Colonic mucosa (tissue), 4 donors: ENCODE measurements at regions not wholly inside any gene's neighbourhood (a gene's known extent, or its start where the extent isn't known, plus 50 kb on each side); places are given as distances from the start of the nearest gene placed in this dataset.

Source experiments
- DNase-seq: peaks from one replicate; pipeline ENCODE4 v3.0.0-alpha.2; 2020
- H3K27ac ChIP-seq: fragments of 200-600 bp; one replicate; pipeline ENCODE4 v1.8.0; 2021
- H3K27me3 ChIP-seq: fragments of 200-600 bp; one replicate; pipeline ENCODE4 v1.8.0; 2021
- H3K36me3 ChIP-seq: fragments of 200-600 bp; one replicate; pipeline ENCODE4 v1.8.0; 2021
- H3K4me1 ChIP-seq: fragments of 200-600 bp; one replicate; pipeline ENCODE4 v1.8.0; 2021; ENCODE audit warnings: mild to moderate bottlenecking
- H3K4me3 ChIP-seq: fragments of 200-600 bp; one replicate; pipeline ENCODE4 v1.8.0; 2021
- H3K9ac ChIP-seq, 2 donors: one replicate each; pipeline ENCODE4 v1.7.0; 2013; ENCODE audit warnings: control low read depth in 2 of 2, low read depth in 2 of 2, low read length in 2 of 2
- H3K9me3 ChIP-seq: fragments of 200-600 bp; one replicate; pipeline ENCODE4 v1.8.0; 2021
- intact Hi-C: fragments of 100-400 bp; cut with DNase I; formaldehyde crosslinking; loops from one replicate; pipeline ENCODE4 v1.14.1; 2022
- TF ChIP-seq, protein P1 (sequence below): fragments of 200-600 bp; IDR thresholded peaks from one replicate; pipeline ENCODE4 v1.8.0; 2022; ENCODE audit warnings: antibody characterized with exemption, mild to moderate bottlenecking
- donor health status: healthy.
- donor health status: DM: no; HTN: no; CAD: no.
- donor health status: DM: no; HTN: no; CAD: no.

DNA sequence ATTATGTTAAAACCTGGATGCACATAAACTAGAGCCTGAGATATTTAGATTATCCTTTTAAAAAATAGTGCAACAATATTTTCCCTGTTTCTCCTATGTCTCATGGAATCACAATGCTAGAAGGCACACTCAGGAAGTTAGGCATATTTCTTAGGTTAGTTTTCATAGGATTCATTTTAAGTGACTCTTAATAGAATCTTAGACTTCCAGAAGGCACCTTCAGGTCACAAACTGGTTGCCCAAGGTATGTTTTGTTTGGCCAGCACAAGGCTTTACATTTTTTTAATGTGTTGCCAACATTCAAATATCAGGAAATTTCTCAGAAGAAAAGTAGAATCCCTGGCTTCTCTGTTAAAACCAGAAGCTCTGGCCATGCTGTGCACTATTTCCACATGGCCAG, 129.3 kb downstream of the LNPK start:
- TF ChIP-seq, protein P1, sequence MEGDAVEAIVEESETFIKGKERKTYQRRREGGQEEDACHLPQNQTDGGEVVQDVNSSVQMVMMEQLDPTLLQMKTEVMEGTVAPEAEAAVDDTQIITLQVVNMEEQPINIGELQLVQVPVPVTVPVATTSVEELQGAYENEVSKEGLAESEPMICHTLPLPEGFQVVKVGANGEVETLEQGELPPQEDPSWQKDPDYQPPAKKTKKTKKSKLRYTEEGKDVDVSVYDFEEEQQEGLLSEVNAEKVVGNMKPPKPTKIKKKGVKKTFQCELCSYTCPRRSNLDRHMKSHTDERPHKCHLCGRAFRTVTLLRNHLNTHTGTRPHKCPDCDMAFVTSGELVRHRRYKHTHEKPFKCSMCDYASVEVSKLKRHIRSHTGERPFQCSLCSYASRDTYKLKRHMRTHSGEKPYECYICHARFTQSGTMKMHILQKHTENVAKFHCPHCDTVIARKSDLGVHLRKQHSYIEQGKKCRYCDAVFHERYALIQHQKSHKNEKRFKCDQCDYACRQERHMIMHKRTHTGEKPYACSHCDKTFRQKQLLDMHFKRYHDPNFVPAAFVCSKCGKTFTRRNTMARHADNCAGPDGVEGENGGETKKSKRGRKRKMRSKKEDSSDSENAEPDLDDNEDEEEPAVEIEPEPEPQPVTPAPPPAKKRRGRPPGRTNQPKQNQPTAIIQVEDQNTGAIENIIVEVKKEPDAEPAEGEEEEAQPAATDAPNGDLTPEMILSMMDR, result no peak
- H3K9ac ChIP-seq, result no peak overlapping the region
- H3K4me1 ChIP-seq, result no peaks in the 10 kb centered on the region
- no peak for DNase-seq
- no peaks in the 10 kb centered on the region for H3K36me3 ChIP-seq
- H3K4me3 ChIP-seq, result no peak overlapping the region
- no peak overlapping the region for H3K27ac ChIP-seq
- intact Hi-C loops, result no loop called here
- no peaks in the 10 kb centered on the region for H3K27me3 ChIP-seq
- no peaks in the 10 kb centered on the region for H3K9me3 ChIP-seq

DNA sequence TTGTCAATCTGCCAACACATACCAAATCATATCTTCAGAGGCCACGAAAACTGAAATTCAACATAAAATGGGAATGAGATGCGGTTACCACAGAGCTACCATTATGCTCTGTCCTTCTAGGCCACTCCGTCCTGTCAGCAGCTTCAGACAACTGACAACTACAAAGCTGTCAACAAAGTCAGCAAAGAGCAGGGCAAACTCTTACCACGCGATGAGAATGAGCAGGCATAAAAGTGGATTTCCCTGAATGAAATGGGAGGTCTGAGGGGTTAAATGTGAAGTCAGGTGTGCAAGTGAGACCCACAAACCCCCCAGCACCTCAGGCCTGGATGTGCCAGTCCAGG, 130.1 kb downstream of the LNPK start:
- no peak for DNase-seq
- no peaks in the 10 kb centered on the region for H3K27me3 ChIP-seq
- TF ChIP-seq, protein P1, result no peak
- H3K4me1 ChIP-seq, result no peaks in the 10 kb centered on the region
- no peaks in the 10 kb centered on the region for H3K36me3 ChIP-seq
- H3K9ac ChIP-seq, result no peak overlapping the region
- H3K9me3 ChIP-seq, result no peaks in the 10 kb centered on the region
- intact Hi-C loops, result no loop called here
- H3K4me3 ChIP-seq, result no peak overlapping the region
- H3K27ac ChIP-seq, result no peak overlapping the region

DNA sequence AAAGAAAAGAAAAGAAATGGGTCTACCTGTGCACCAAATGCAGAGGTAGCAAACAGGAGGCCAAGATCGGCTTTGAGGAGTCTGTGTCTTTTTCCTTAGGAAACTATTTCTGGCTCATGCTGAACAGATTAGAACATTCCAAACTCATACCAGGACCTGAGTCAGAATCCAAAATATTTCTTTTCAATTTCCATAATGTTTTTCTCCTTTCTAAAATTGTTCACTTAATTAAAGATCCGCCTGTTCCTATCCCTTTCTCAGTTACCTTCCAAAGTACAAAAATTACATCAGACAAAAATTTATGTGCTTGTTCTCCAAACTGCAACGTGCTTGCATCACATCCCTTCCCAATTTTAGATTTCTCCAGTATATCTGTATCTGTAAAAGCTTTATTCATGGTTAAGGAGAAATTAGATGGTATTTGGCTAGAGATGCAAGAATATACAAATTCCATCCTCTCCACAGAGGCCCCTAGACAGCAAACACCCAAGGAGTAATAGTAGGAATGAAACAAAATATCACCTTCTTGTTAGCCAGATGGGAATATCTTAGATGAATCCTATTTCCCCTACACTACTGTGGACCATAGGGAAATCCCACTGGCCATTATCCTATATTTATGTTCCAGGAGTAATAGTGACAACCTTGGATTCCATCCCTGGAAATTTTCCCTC, 130.6 kb downstream of the LNPK start:
- Histone ChIP-seq H3K4me3 (no peak overlapping the region), H3K4me1 (no peaks in the 10 kb centered on the region), H3K9ac (no peak overlapping the region), H3K36me3 (no peaks in the 10 kb centered on the region), H3K27me3 (no peaks in the 10 kb centered on the region), H3K9me3 (no peaks in the 10 kb centered on the region), H3K27ac (no peak overlapping the region)
- DNase-seq, result no peak
- TF ChIP-seq, protein P1, result no peak
- intact Hi-C loops, result no loop called here

DNA sequence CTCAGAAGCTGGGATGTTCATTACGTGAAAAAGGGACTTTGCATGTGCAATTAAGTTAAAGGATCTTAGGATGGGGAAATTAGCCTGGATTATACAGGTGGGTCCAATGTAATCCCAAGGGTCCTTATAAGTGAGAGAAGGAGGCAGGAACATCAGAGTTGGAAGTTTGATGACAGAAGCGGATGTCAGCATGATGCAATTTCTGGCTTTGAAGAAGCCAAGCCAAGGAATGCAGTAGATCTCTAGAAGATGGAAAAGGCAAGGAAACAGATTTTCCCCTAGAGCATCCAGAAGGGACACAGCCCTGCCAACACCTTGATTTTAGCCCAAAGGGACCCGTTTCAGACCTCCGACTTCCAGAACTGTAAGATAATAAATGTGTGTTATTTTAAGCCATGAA, 136.4 kb downstream of the LNPK start:
- no peak for DNase-seq
- Histone ChIP-seq H3K27me3 (no peaks in the 10 kb centered on the region), H3K27ac (no peak overlapping the region), H3K36me3 (no peaks in the 10 kb centered on the region), H3K4me1 (no peaks in the 10 kb centered on the region), H3K9ac (no peak overlapping the region), H3K4me3 (no peak overlapping the region), H3K9me3 (no peaks in the 10 kb centered on the region)
- TF ChIP-seq, protein P1, result no peak
- intact Hi-C loops, result no loop called here

DNA sequence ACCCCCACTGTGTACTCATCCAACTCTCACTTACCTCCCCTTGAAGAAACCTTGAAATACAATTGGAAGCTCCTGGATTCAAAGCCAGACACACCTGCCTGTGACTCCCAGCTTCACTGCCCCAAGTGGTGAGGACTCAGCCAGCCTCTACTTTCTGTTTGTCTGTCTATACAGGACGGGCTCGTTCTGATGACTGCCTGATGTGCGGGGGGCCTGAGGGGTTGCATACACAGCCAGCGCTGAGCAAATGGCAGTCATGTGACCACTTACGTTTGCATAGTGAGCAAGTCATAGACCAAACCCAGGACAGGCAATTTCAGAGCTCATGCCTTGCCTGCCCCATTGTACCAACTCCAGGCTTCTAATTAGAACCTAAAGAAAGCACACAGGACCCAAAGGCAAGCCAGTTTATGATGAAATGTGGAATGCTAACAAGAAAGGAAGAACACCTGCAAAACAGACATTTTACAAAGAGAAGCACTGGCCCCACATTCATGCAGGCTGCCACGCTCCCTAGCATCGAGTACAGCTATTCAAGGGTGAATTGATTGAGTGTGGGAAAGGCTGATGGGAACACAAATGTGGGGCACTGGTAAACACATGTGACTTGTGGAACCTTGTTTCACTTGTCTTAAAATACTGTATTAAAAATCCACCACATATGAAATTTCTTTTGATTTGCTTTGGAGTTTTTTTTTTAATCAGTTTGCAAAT, 137.8 kb downstream of the LNPK start:
- H3K4me1 ChIP-seq, result no peaks in the 10 kb centered on the region
- no peaks in the 10 kb centered on the region for H3K27me3 ChIP-seq
- H3K36me3 ChIP-seq, result no peaks in the 10 kb centered on the region
- TF ChIP-seq, protein P1, result no peak
- no peaks in the 10 kb centered on the region for H3K9me3 ChIP-seq
- no peak overlapping the region for H3K4me3 ChIP-seq
- intact Hi-C loops, result no loop called here
- H3K27ac ChIP-seq, result no peak overlapping the region
- DNase-seq, result no peak
- no peak overlapping the region for H3K9ac ChIP-seq
